ENCODE measurements at regions not wholly inside any gene's neighbourhood (a gene's known extent, or its start where the extent isn't known, plus 50 kb on each side); places are given as distances from the start of the nearest gene placed in this dataset.

- no TSS peak for BruUV-seq (replicated peaks)
- POLR2A ChIA-PET (ENCODE audit: unreplicated experiment), result no interaction called here
Observed at GRCh38 chr4:38452009-38452408, 212.0 kb upstream of the KLF3 start.

More at GRCh38 chr4:38452009-38452408, 212.0 kb upstream of the KLF3 start:
- dilution Hi-C loops (cut with HindIII; ENCODE audit: low sequenced_read_pairs, unreplicated experiment) (no loop called here), intact Hi-C loops (cut with micrococcal nuclease) (no loop called here), in situ Hi-C loops (cut with MboI; ENCODE audit: low sequenced_read_pairs) (no loop called here)
- TF ChIP-seq MXI1 (IDR thresholded peaks at IDR 0.05; ENCODE audit: borderline replicate concordance, low read depth, low read length) (no peak), RFX5 (IDR thresholded peaks at IDR 0.05; ENCODE audit: low read depth, low read length) (no peak), USF2 (IDR thresholded peaks at IDR 0.05; ENCODE audit: low read depth, low read length) (no peak), CHD1 (IDR thresholded peaks at IDR 0.05; ENCODE audit: low read depth, low read length) (no peak), CTCF (conservative IDR thresholded peaks at IDR 0.05; ENCODE audit: low read depth, low read length) (no peak), NFE2L2 (IDR thresholded peaks at IDR 0.05; ENCODE audit: low read depth, low read length) (no peak), CEBPB (IDR thresholded peaks at IDR 0.05; ENCODE audit: low read depth, low read length) (no peak), BHLHE40 (IDR thresholded peaks at IDR 0.05; ENCODE audit: low read depth, low read length) (no peak)
- H3K27me3 ChIP-seq (ENCODE audit: control insufficient read depth, insufficient read depth, low read length), result peaks cover 17% of the 10 kb centered on the region
- ATAC-seq (ENCODE audit: low read depth) (no peak), DNase-seq (no peak)
- no peak overlapping the region for H2AK9ac ChIP-seq (replicated peaks; ENCODE audit: low read depth, low read length, poor library complexity)
- no peak overlapping the region for H3K23ac ChIP-seq (ENCODE audit: low read depth, low read length)
- H2BK20ac ChIP-seq (ENCODE audit: low read depth, low read length), result no peak overlapping the region
- no peak overlapping the region for H2BK5ac ChIP-seq (ENCODE audit: low read depth, low read length, poor library complexity, severe bottlenecking)
- no peak overlapping the region for H4K91ac ChIP-seq (ENCODE audit: insufficient read depth, low read depth, low read length)
- no peak overlapping the region for H3K27ac ChIP-seq (ENCODE audit: insufficient read depth, low read length)
- H3K4me3 ChIP-seq (ENCODE audit: insufficient read depth, low read depth, low read length), result no peak overlapping the region
- H3K56ac ChIP-seq (ENCODE audit: extremely low read depth, insufficient read depth, low read length), result no peak overlapping the region
- no peak overlapping the region for H2AFZ ChIP-seq (replicated peaks; ENCODE audit: low read length, poor library complexity)
- no peak overlapping the region for H4K5ac ChIP-seq (ENCODE audit: low read depth, low read length)
- H3K18ac ChIP-seq (ENCODE audit: low read depth, low read length), result no peak overlapping the region
- no peak overlapping the region for H2BK15ac ChIP-seq (ENCODE audit: low read depth, low read length)
- H3K4me2 ChIP-seq (ENCODE audit: low read depth, low read length), result no peak overlapping the region
- no peak overlapping the region for H2AK5ac ChIP-seq (ENCODE audit: low read depth, low read length)
- H3K14ac ChIP-seq (replicated peaks; ENCODE audit: low read depth, low read length), result no peak overlapping the region
- no peak overlapping the region for H3K4ac ChIP-seq (ENCODE audit: low read depth, low read length)
- no peaks in the 10 kb centered on the region for H3K36me3 ChIP-seq (ENCODE audit: control insufficient read depth, insufficient read depth, low read length)
- no peak overlapping the region for H2BK120ac ChIP-seq (ENCODE audit: low read depth, low read length)
- CTCF ChIA-PET, result no interaction called here
- H3K9ac ChIP-seq (ENCODE audit: low read depth, low read length), result no peak overlapping the region
- H4K8ac ChIP-seq (ENCODE audit: low read depth in 2 of 2, low read length in 2 of 2), result no peak overlapping the region
- no peaks in the 10 kb centered on the region for H3K9me3 ChIP-seq (ENCODE audit: control insufficient read depth, insufficient read depth, low read length)
- H3K9me1 ChIP-seq (ENCODE audit: insufficient read depth, low read length), result no peaks in the 10 kb centered on the region
- H4K20me1 ChIP-seq (ENCODE audit: insufficient read depth, low read length), result no peaks in the 10 kb centered on the region
- no peaks in the 10 kb centered on the region for H3K4me1 ChIP-seq (ENCODE audit: control insufficient read depth, insufficient read depth, low read length)
- no peaks in the 10 kb centered on the region for H3K79me1 ChIP-seq (ENCODE audit: low read depth in 1 of 2, low read length in 2 of 2)

Data from IMR-90 (cell line).